GM19351 (cell line): ENCODE measurements at regions not wholly inside any gene's neighbourhood (a gene's known extent, or its start where the extent isn't known, plus 50 kb on each side); places are given as distances from the start of the nearest gene placed in this dataset.
"Not testable (repeated sequence)": the region's sequence is repeated elsewhere in the genome, so short reads cannot be mapped to it uniquely, and the experiment has no call there.

Experiments used
- ATAC-seq: cut with Tn5 transposase; IDR thresholded peaks from one replicate; pipeline ENCODE4 v1.9.1; 2021; ENCODE audit warnings: mild to moderate bottlenecking, moderate library complexity; ENCODE audit not compliant: unreplicated experiment

GRCh38 chr1:69058454-69058853 is 509.3 kb upstream of the LRRC7 start:
- ATAC-seq: no peak

GRCh38 chr1:69070660-69071373 is 496.9 kb upstream of the LRRC7 start:
- no peak for ATAC-seq

- ATAC-seq: no peak
Measured at GRCh38 chr1:69073176-69073575, 494.5 kb upstream of the LRRC7 start.

- no peak for ATAC-seq
Measured at GRCh38 chr1:69076631-69077030, 491.1 kb upstream of the LRRC7 start.

GRCh38 chr1:69077198-69077597 is 490.5 kb upstream of the LRRC7 start:
- ATAC-seq: no peak

GRCh38 chr1:69077633-69078032 is 490.1 kb upstream of the LRRC7 start:
- no peak for ATAC-seq

GRCh38 chr1:69081668-69082067 is 486.1 kb upstream of the LRRC7 start:
- ATAC-seq: no peak

- no peak for ATAC-seq
Measured at GRCh38 chr1:69082312-69082711, 485.4 kb upstream of the LRRC7 start.

GRCh38 chr1:69086148-69086547 is 481.6 kb upstream of the LRRC7 start:
- no peak for ATAC-seq

- no peak for ATAC-seq
Measured at GRCh38 chr1:69088571-69088970, 479.2 kb upstream of the LRRC7 start.

GRCh38 chr1:69090170-69090569 is 477.6 kb upstream of the LRRC7 start:
- ATAC-seq: no peak

GRCh38 chr1:69090752-69091151 is 477.0 kb upstream of the LRRC7 start:
- ATAC-seq: no peak

- not testable (repeated sequence) for ATAC-seq
Measured at GRCh38 chr1:69102058-69102457, 465.7 kb upstream of the LRRC7 start.

- ATAC-seq: no peak
Measured at GRCh38 chr1:69103213-69103612, 464.5 kb upstream of the LRRC7 start.

- no peak for ATAC-seq
Measured at GRCh38 chr1:69103705-69104385, 463.9 kb upstream of the LRRC7 start.

- no peak for ATAC-seq
Measured at GRCh38 chr1:69104894-69105293, 462.8 kb upstream of the LRRC7 start.

GRCh38 chr1:69109277-69109676 is 458.4 kb upstream of the LRRC7 start:
- no peak for ATAC-seq

GRCh38 chr1:69110851-69111250 is 456.9 kb upstream of the LRRC7 start:
- ATAC-seq: no peak

GRCh38 chr1:69120126-69120741 is 447.5 kb upstream of the LRRC7 start:
- ATAC-seq: not testable (repeated sequence)

GRCh38 chr1:69120817-69121216 is 446.9 kb upstream of the LRRC7 start:
- no peak for ATAC-seq

- no peak for ATAC-seq
Measured at GRCh38 chr1:69121723-69122122, 446.0 kb upstream of the LRRC7 start.

GRCh38 chr1:69122373-69122772 is 445.3 kb upstream of the LRRC7 start:
- ATAC-seq: no peak
